ENCODE measurements at regions not wholly inside any gene's neighbourhood (a gene's known extent, or its start where the extent isn't known, plus 50 kb on each side); places are given as distances from the start of the nearest gene placed in this dataset.

GRCh38 chr6:168249746-168250145, 69.8 kb downstream of the DACT2 start:
- TF ChIP-seq CTCF (IDR thresholded peaks at IDR 0.05): no peak
- no peak for TF ChIP-seq POLR2A (IDR thresholded peaks at IDR 0.05)

Measured in testis (tissue), 2 donors.